GM18951 (cell line): ENCODE measurements at regions not wholly inside any gene's neighbourhood (a gene's known extent, or its start where the extent isn't known, plus 50 kb on each side); places are given as distances from the start of the nearest gene placed in this dataset.

ENCODE experiments used
- POLR2A ChIP-seq: IDR thresholded peaks from 4 replicates; pipeline ENCODE4 v1.6.1; 2011; ENCODE audit warnings: mild to moderate bottlenecking; ENCODE audit not compliant: insufficient read length, insufficient read depth; ENCODE audit errors: extremely low read depth
- in situ Hi-C: fragments of 300-500 bp; cut with MboI; formaldehyde crosslinking; loops from one replicate; pipeline ENCODE4 v1.12.0; 2022; ENCODE audit warnings: low sequenced_read_pairs, mixed read lengths, inconsistent platforms; ENCODE audit not compliant: unreplicated experiment

GRCh38 chr18:22086973-22087372, 82.4 kb upstream of the GATA6 start:
- in situ Hi-C loops, result no loop called here

GRCh38 chr18:22088029-22088428, 81.4 kb upstream of the GATA6 start:
- in situ Hi-C loops, result no loop called here
- TF ChIP-seq POLR2A, result no peak

More at GRCh38 chr18:22086973-22087372, 82.4 kb upstream of the GATA6 start:
- TF ChIP-seq POLR2A, result no peak

- TF ChIP-seq POLR2A, result no peak
- in situ Hi-C loops, result no loop called here
These were observed 80.3 kb upstream of the GATA6 start for GRCh38 chr18:22088996-22089640.

- no peak for TF ChIP-seq POLR2A
- in situ Hi-C loops, result no loop called here
These were observed 78.0 kb upstream of the GATA6 start for GRCh38 chr18:22091341-22091740.

- TF ChIP-seq POLR2A, result no peak
- in situ Hi-C loops, result no loop called here
These were observed 75.5 kb upstream of the GATA6 start for GRCh38 chr18:22093731-22094357.

- in situ Hi-C loops, result no loop called here
- no peak for TF ChIP-seq POLR2A
These were observed 75.0 kb upstream of the GATA6 start for GRCh38 chr18:22094358-22094734.

GRCh38 chr18:22098563-22098989, 70.8 kb upstream of the GATA6 start:
- in situ Hi-C loops, result no loop called here
- TF ChIP-seq POLR2A, result no peak

GRCh38 chr18:22099925-22100324, 69.5 kb upstream of the GATA6 start:
- in situ Hi-C loops, result no loop called here
- no peak for TF ChIP-seq POLR2A

- no peak for TF ChIP-seq POLR2A
- in situ Hi-C loops, result no loop called here
These were observed 67.7 kb upstream of the GATA6 start for GRCh38 chr18:22101731-22102130.

GRCh38 chr18:22102953-22103646, 66.3 kb upstream of the GATA6 start:
- in situ Hi-C loops, result no loop called here
- no peak for TF ChIP-seq POLR2A

- TF ChIP-seq POLR2A, result no peak
- in situ Hi-C loops, result no loop called here
These were observed 65.8 kb upstream of the GATA6 start for GRCh38 chr18:22103647-22104031.

- in situ Hi-C loops, result no loop called here
- no peak for TF ChIP-seq POLR2A
These were observed 62.7 kb upstream of the GATA6 start for GRCh38 chr18:22106536-22107292.

GRCh38 chr18:22108674-22109073, 60.7 kb upstream of the GATA6 start:
- in situ Hi-C loops, result no loop called here
- TF ChIP-seq POLR2A, result no peak
